GM12878 (cell line): ENCODE measurements at regions not wholly inside any gene's neighbourhood (a gene's known extent, or its start where the extent isn't known, plus 50 kb on each side); places are given as distances from the start of the nearest gene placed in this dataset.
A peak's percentile ranks its signal among the peaks of the same experiment; 100 is the strongest.

Source experiments
- ATAC-seq: fragments of 200-7000 bp; cut with Tn5 transposase; 3 replicates; pipeline ENCODE4 v1.9.1; 2020; ENCODE audit warnings: mild to moderate bottlenecking, moderate library complexity
- BruUV-seq: library from RNA; stranded (reverse); fragments of 400-500 nt; replicated peaks from 2 replicates; lab custom pipeline; 2021; lab: Mats Ljungman, UMichigan
- CTCF ChIA-PET: fragments of 300-600 bp; sonication (Branson Sonifier 250); formaldehyde crosslinking; extraction: SDS; loops from one replicate; lab custom pipeline; 2021; ENCODE audit warnings: inconsistent platforms; lab: Yijun Ruan, JAX
- POLR2A ChIA-PET: fragments of 350-600 bp; formaldehyde crosslinking; extraction: SDS; loops from one replicate; lab custom pipeline; 2021; ENCODE audit warnings: inconsistent platforms; lab: Charles Lee
- RAD21 ChIA-PET: fragments of 300-600 bp; sonication (Branson Sonifier 250); formaldehyde crosslinking; loops from one replicate; lab custom pipeline; 2023; ENCODE audit warnings: antibody characterized with exemption; ENCODE audit not compliant: unreplicated experiment; lab: Charles Lee
- SMC1A ChIA-PET: fragments of 300-600 bp; sonication (Branson Sonifier 250); formaldehyde crosslinking; loops from one replicate; lab custom pipeline; 2023; ENCODE audit not compliant: unreplicated experiment, uncharacterized antibody; lab: Charles Lee
- DNase-seq: peaks from one replicate; pipeline ENCODE4 v3.0.0-alpha.2; 2011; ENCODE audit warnings: low read depth, low spot score
- FAIRE-seq: peaks from 3 replicates; lab custom pipeline; 2011; peaks lifted over from hg19 to GRCh38; lab: Jason Lieb, UNC
- H2AFZ ChIP-seq: 2 replicates; pipeline ENCODE4 v1.6.0; 2011; ENCODE audit warnings: low read depth, low read length, control low read depth; ENCODE audit not compliant: control insufficient read depth
- H3K27ac ChIP-seq: 2 replicates; pipeline ENCODE4 v1.5.1; 2011; ENCODE audit warnings: control low read depth; ENCODE audit not compliant: control insufficient read depth, insufficient read depth
- H3K27me3 ChIP-seq, 2 experiments: replicated peaks in 1 of 2; 2 replicates each; pipeline versions ENCODE4 v1.6.0 to v1.6.1; 2011; ENCODE audit warnings: low read length in 1 of 2; ENCODE audit not compliant: control insufficient read depth in 2 of 2, insufficient read depth in 2 of 2
- H3K36me3 ChIP-seq, 2 experiments: 2 replicates each; pipeline ENCODE4 v1.5.1; 2011; ENCODE audit warnings: low read length in 1 of 2; ENCODE audit not compliant: control insufficient read depth in 2 of 2, insufficient read depth in 2 of 2
- H3K4me1 ChIP-seq: 2 replicates; pipeline ENCODE4 v1.6.1; 2011; ENCODE audit warnings: mild to moderate bottlenecking, low read length, moderate library complexity, mixed read lengths; ENCODE audit not compliant: control insufficient read depth, insufficient read depth
- H3K4me2 ChIP-seq: 2 replicates; pipeline ENCODE4 v1.6.0; 2011; ENCODE audit warnings: control low read depth; ENCODE audit not compliant: control insufficient read depth, insufficient read depth
- H3K4me3 ChIP-seq: fragments of 200-600 bp; sonication (generic); 2 replicates; pipeline ENCODE4 v1.5.1; 2016
- H3K79me2 ChIP-seq: 2 replicates; pipeline ENCODE4 v1.6.0; 2011; ENCODE audit warnings: low read length; ENCODE audit not compliant: control insufficient read depth, insufficient read depth
- H3K9ac ChIP-seq: 2 replicates; pipeline ENCODE4 v1.8.0; 2011; ENCODE audit warnings: low read length, control low read depth, mixed read lengths; ENCODE audit not compliant: control insufficient read depth, insufficient read depth
- H3K9me3 ChIP-seq: replicated peaks from 3 replicates; pipeline ENCODE4 v1.5.1; 2011; ENCODE audit warnings: mild to moderate bottlenecking, low read length; ENCODE audit not compliant: control insufficient read depth, insufficient read depth
- H4K20me1 ChIP-seq: 2 replicates; pipeline ENCODE4 v1.6.0; 2011; ENCODE audit not compliant: control insufficient read depth, insufficient read depth
- BHLHE40 ChIP-seq, 2 experiments: fragments of 450-650 bp in 1 of 2; IDR thresholded peaks; 2 replicates each; pipeline ENCODE4 v1.6.1; 2011 to 2017; ENCODE audit warnings: low read depth in 2 of 2, borderline replicate concordance in 1 of 2, improper control_type of control experiment in 1 of 2, low read length in 1 of 2, mild to moderate bottlenecking in 1 of 2
- IRF3 ChIP-seq: fragments of 450-650 bp; IDR thresholded peaks from 2 replicates; pipeline ENCODE4 v1.6.1; 2014; ENCODE audit warnings: mild to moderate bottlenecking
- MTA3 ChIP-seq: IDR thresholded peaks from 2 replicates; pipeline ENCODE4 v1.6.1; 2012; ENCODE audit warnings: low read length, inconsistent platforms, borderline replicate concordance
- NR2C1 ChIP-seq: fragments of 450-650 bp; IDR thresholded peaks from 2 replicates; pipeline ENCODE4 v1.6.1; 2017; ENCODE audit warnings: antibody characterized with exemption, mild to moderate bottlenecking, moderate library complexity
- NR2F1 ChIP-seq: fragments of 450-650 bp; conservative IDR thresholded peaks from 2 replicates; pipeline ENCODE4 v1.6.1; 2017; ENCODE audit warnings: mild to moderate bottlenecking
- RAD21 ChIP-seq: IDR thresholded peaks from 2 replicates; pipeline ENCODE4 v1.6.1; 2011; ENCODE audit warnings: mild to moderate bottlenecking, low read depth, low read length, moderate library complexity; ENCODE audit not compliant: insufficient read depth
- RAD51 ChIP-seq: fragments of 450-650 bp; IDR thresholded peaks from 2 replicates; pipeline ENCODE4 v1.6.1; 2016; ENCODE audit warnings: moderate library complexity, mild to moderate bottlenecking, inconsistent platforms
- RELA ChIP-seq: fragments of 450-650 bp; IDR thresholded peaks from 2 replicates; pipeline ENCODE4 v1.8.0; 2014; ENCODE audit warnings: borderline replicate concordance; ENCODE audit not compliant: partially characterized antibody
- WRNIP1 ChIP-seq: IDR thresholded peaks from 2 replicates; pipeline ENCODE4 v1.6.1; 2011; ENCODE audit warnings: low read depth, low read length, improper control_type of control experiment, borderline replicate concordance
- ZNF384 ChIP-seq: IDR thresholded peaks from 2 replicates; pipeline ENCODE4 v1.6.1; 2012; ENCODE audit warnings: low read depth, mild to moderate bottlenecking, low read length, improper control_type of control experiment, borderline replicate concordance
- ZNF592 ChIP-seq: fragments of 450-650 bp; IDR thresholded peaks from 2 replicates; pipeline ENCODE4 v1.6.1; 2017; ENCODE audit warnings: mild to moderate bottlenecking, moderate library complexity
- WGBS: methylation state at CpG from one replicate; pipeline ENCODE4 v1.1.6; 2016; ENCODE audit warnings: low lambda C conversion rate; ENCODE audit not compliant: insufficient replicate concordance, insufficient coverage; ENCODE audit errors: missing lambda C conversion rate; 5-methylcytosine and 5-hydroxymethylcytosine counted together
- in situ Hi-C: fragments of 300-500 bp; cut with MboI; formaldehyde crosslinking; loops from 9 replicates; pipeline ENCODE4 v1.14.3; 2018; ENCODE audit warnings: mixed read lengths
- intact Hi-C: fragments of 100-400 bp; cut with micrococcal nuclease; formaldehyde crosslinking; loops from one replicate; pipeline ENCODE4 v1.14.2; 2022; ENCODE audit not compliant: unreplicated experiment
- TF ChIP-seq, protein P1 (sequence below): fragments of 450-650 bp; IDR thresholded peaks from 2 replicates; pipeline ENCODE4 v1.6.1; 2017; ENCODE audit warnings: mild to moderate bottlenecking, moderate library complexity

- in situ Hi-C loops (no loop called here), intact Hi-C loops (loop anchor here (1.0 to 10.0 kb wide), 3 partner anchors 53 to 400 kb away; no protein-coding TSS in a partner anchor)
- no TSS peak for BruUV-seq
- H3K9me3 ChIP-seq, result no peaks in the 10 kb centered on the region
- no peaks in the 10 kb centered on the region for H3K4me1 ChIP-seq
- H3K9ac ChIP-seq, result no peak overlapping the region
- no peak for FAIRE-seq
- no peak overlapping the region for H3K4me2 ChIP-seq
- H3K27ac ChIP-seq, result no peak overlapping the region
- no peak overlapping the region for H3K4me3 ChIP-seq
- RAD21 ChIA-PET, result interaction anchor here (1.4 to 5.0 kb wide), 5 partner anchors 51 to 153 kb away, joined by 3 to 25 read pairs (median 12); no protein-coding TSS in a partner anchor
- no peaks in the 10 kb centered on the region for H3K36me3 ChIP-seq
- peak; percentile 13 for DNase-seq
- peak; percentile 97 for ATAC-seq
- SMC1A ChIA-PET, result interaction anchor here (1.2 to 6.2 kb wide), 7 partner anchors 18 to 153 kb away, joined by 3 to 67 read pairs (median 6); no protein-coding TSS in a partner anchor
- no peaks in the 10 kb centered on the region for H4K20me1 ChIP-seq
- no peak overlapping the region for H2AFZ ChIP-seq
- CTCF ChIA-PET, result interaction anchor here (0.7 to 8.6 kb wide), 20 partner anchors 9 to 187 kb away, joined by 3 to 112 read pairs (median 4); no protein-coding TSS in a partner anchor
- WGBS, result 0% methylated on average over 2 of the region's 2 CpGs
- POLR2A ChIA-PET, result interaction anchor here (0.7 kb wide), 1 partner anchor 147 kb away, joined by 7 read pairs; no protein-coding TSS in a partner anchor
- H3K79me2 ChIP-seq, result no peaks in the 10 kb centered on the region
- no peaks in the 10 kb centered on the region; a peak in 1 of 4 replicates for H3K27me3 ChIP-seq
- peak; percentile 34; the same call in 1 of the 2 replicates for TF ChIP-seq RAD51
- TF ChIP-seq ZNF592, result 0 out of 2 replicates have a peak, but pooled peaks have one; percentile 26
- TF ChIP-seq NR2C1, result peak; percentile 48
- TF ChIP-seq WRNIP1, result no peak
- 0 out of 4 replicates have a peak, but pooled peaks of 1 of the 2 experiments have one; percentile 33 for TF ChIP-seq BHLHE40 (IDR thresholded peaks at IDR 0.05; ENCODE audit: borderline replicate concordance in 1 of 2, low read depth in 2 of 2, low read length in 1 of 2)
- TF ChIP-seq ZNF384, result peak; percentile 56; the same call in 1 of the 2 replicates
- no peak for TF ChIP-seq IRF3
- TF ChIP-seq, protein P1, sequence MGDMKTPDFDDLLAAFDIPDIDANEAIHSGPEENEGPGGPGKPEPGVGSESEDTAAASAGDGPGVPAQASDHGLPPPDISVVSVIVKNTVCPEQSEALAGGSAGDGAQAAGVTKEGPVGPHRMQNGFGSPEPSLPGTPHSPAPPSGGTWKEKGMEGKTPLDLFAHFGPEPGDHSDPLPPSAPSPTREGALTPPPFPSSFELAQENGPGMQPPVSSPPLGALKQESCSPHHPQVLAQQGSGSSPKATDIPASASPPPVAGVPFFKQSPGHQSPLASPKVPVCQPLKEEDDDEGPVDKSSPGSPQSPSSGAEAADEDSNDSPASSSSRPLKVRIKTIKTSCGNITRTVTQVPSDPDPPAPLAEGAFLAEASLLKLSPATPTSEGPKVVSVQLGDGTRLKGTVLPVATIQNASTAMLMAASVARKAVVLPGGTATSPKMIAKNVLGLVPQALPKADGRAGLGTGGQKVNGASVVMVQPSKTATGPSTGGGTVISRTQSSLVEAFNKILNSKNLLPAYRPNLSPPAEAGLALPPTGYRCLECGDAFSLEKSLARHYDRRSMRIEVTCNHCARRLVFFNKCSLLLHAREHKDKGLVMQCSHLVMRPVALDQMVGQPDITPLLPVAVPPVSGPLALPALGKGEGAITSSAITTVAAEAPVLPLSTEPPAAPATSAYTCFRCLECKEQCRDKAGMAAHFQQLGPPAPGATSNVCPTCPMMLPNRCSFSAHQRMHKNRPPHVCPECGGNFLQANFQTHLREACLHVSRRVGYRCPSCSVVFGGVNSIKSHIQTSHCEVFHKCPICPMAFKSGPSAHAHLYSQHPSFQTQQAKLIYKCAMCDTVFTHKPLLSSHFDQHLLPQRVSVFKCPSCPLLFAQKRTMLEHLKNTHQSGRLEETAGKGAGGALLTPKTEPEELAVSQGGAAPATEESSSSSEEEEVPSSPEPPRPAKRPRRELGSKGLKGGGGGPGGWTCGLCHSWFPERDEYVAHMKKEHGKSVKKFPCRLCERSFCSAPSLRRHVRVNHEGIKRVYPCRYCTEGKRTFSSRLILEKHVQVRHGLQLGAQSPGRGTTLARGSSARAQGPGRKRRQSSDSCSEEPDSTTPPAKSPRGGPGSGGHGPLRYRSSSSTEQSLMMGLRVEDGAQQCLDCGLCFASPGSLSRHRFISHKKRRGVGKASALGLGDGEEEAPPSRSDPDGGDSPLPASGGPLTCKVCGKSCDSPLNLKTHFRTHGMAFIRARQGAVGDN, result no peak
- TF ChIP-seq MTA3, result no peak
- peak; percentile 32; the same call in 1 of the 2 replicates for TF ChIP-seq NR2F1
- no peak for TF ChIP-seq RELA
- peak; percentile 44 for TF ChIP-seq RAD21
These were observed 132.7 kb upstream of the APC start for GRCh38 chr5:112604732-112605630.
